ENCODE measurements at regions not wholly inside any gene's neighbourhood (a gene's known extent, or its start where the extent isn't known, plus 50 kb on each side); places are given as distances from the start of the nearest gene placed in this dataset.
"Not testable (repeated sequence)": the region's sequence is repeated elsewhere in the genome, so short reads cannot be mapped to it uniquely, and the experiment has no call there.

GRCh38 chr5:16392718-16393117, 72.9 kb downstream of the ZNF622 start:
- DNase-seq, result no peak

- DNase-seq, result no peak
These were observed 73.5 kb downstream of the ZNF622 start for GRCh38 chr5:16391858-16392649.

- no peak for DNase-seq
These were observed 74.8 kb downstream of the ZNF622 start for GRCh38 chr5:16390825-16391224.

GRCh38 chr5:16385516-16386090, 80.0 kb downstream of the ZNF622 start:
- DNase-seq, result no peak

- no peak for DNase-seq
These were observed 80.8 kb downstream of the ZNF622 start for GRCh38 chr5:16384804-16385203.

GRCh38 chr5:16384222-16384621, 81.4 kb downstream of the ZNF622 start:
- no peak for DNase-seq

GRCh38 chr5:16383544-16384052, 82.0 kb downstream of the ZNF622 start:
- no peak for DNase-seq

GRCh38 chr5:16382047-16382446, 83.6 kb downstream of the ZNF622 start:
- DNase-seq, result no peak

- no peak for DNase-seq
These were observed 86.8 kb downstream of the ZNF622 start for GRCh38 chr5:16378762-16379161.

- no peak for DNase-seq
These were observed 93.1 kb downstream of the ZNF622 start for GRCh38 chr5:16372493-16372892.

GRCh38 chr5:16366491-16366890, 99.1 kb downstream of the ZNF622 start:
- DNase-seq, result no peak

- no peak for DNase-seq
These were observed 100.7 kb downstream of the ZNF622 start for GRCh38 chr5:16364910-16365309.

GRCh38 chr5:16353439-16353838, 112.2 kb downstream of the ZNF622 start:
- DNase-seq, result not testable (repeated sequence)

GRCh38 chr5:16350816-16351215, 114.8 kb downstream of the ZNF622 start:
- DNase-seq, result peak; percentile 66

- no peak for DNase-seq
These were observed 119.2 kb downstream of the ZNF622 start for GRCh38 chr5:16346380-16346779.

GRCh38 chr5:16345454-16345853, 120.1 kb downstream of the ZNF622 start:
- DNase-seq, result peak; percentile 36

- no peak for DNase-seq
These were observed 139.5 kb downstream of the ZNF622 start for GRCh38 chr5:16326137-16326536.

- DNase-seq, result no peak
These were observed 141.7 kb upstream of the MARCHF11 start for GRCh38 chr5:16321284-16321683.

- no peak for DNase-seq
These were observed 135.9 kb upstream of the MARCHF11 start for GRCh38 chr5:16315501-16315900.

GRCh38 chr5:16313761-16314160, 134.2 kb upstream of the MARCHF11 start:
- peak; percentile 90 for DNase-seq

- DNase-seq, result no peak
These were observed 133.2 kb upstream of the MARCHF11 start for GRCh38 chr5:16312785-16313184.

GRCh38 chr5:16311666-16312065, 132.1 kb upstream of the MARCHF11 start:
- DNase-seq, result no peak

- DNase-seq, result no peak
These were observed 127.2 kb upstream of the MARCHF11 start for GRCh38 chr5:16306812-16307211.

GRCh38 chr5:16304846-16305245, 125.3 kb upstream of the MARCHF11 start:
- DNase-seq, result no peak

GRCh38 chr5:16296946-16297345, 117.4 kb upstream of the MARCHF11 start:
- no peak for DNase-seq

Data from DMS153 (cell line).